H9 (cell line): ENCODE measurements at regions not wholly inside any gene's neighbourhood (a gene's known extent, or its start where the extent isn't known, plus 50 kb on each side); places are given as distances from the start of the nearest gene placed in this dataset.

ENCODE experiments used
- DNase-seq: peaks from one replicate; pipeline ENCODE4 v3.0.0-alpha.2; 2017
- H2AFZ ChIP-seq: one replicate; pipeline ENCODE4 v1.6.1; 2013; ENCODE audit warnings: mild to moderate bottlenecking, low read length, control low read depth, moderate library complexity
- H2AK5ac ChIP-seq: 2 replicates; pipeline ENCODE4 v1.6.1; 2013; ENCODE audit warnings: low read length, control low read depth, mixed read lengths; ENCODE audit not compliant: insufficient read length
- H2BK120ac ChIP-seq: one replicate; pipeline ENCODE4 v1.6.1; 2013; ENCODE audit warnings: low read depth, mild to moderate bottlenecking, low read length, control low read depth, inconsistent platforms; ENCODE audit not compliant: poor library complexity, severe bottlenecking
- H2BK12ac ChIP-seq: 2 replicates; pipeline ENCODE4 v1.6.1; 2013; ENCODE audit warnings: low read length, control low read depth, mixed read lengths, low read depth; ENCODE audit not compliant: insufficient read length
- H2BK15ac ChIP-seq: 2 replicates; pipeline ENCODE4 v1.6.1; 2013; ENCODE audit warnings: low read depth, low read length, control low read depth
- H2BK20ac ChIP-seq: one replicate; pipeline ENCODE4 v1.6.1; 2013; ENCODE audit warnings: low read depth, mild to moderate bottlenecking, low read length, control low read depth, inconsistent platforms; ENCODE audit not compliant: poor library complexity, severe bottlenecking
- H2BK5ac ChIP-seq: 2 replicates; pipeline ENCODE4 v1.6.1; 2013; ENCODE audit warnings: low read length, control low read depth, mixed read lengths; ENCODE audit not compliant: insufficient read length
- H3K14ac ChIP-seq: 2 replicates; pipeline ENCODE4 v1.6.1; 2013; ENCODE audit warnings: low read length, control low read depth; ENCODE audit not compliant: insufficient read depth
- H3K18ac ChIP-seq: 2 replicates; pipeline ENCODE4 v1.6.1; 2013; ENCODE audit warnings: low read depth, mild to moderate bottlenecking, mixed read lengths, low read length, control low read depth; ENCODE audit not compliant: insufficient read length
- H3K23ac ChIP-seq: 2 replicates; pipeline ENCODE4 v1.6.1; 2013; ENCODE audit warnings: low read length, control low read depth, mixed read lengths, low read depth; ENCODE audit not compliant: insufficient read length
- H3K23me2 ChIP-seq: 2 replicates; pipeline ENCODE4 v1.6.1; 2013; ENCODE audit warnings: low read depth, mild to moderate bottlenecking, mixed read lengths, low read length, control low read depth; ENCODE audit not compliant: insufficient read length, poor library complexity, severe bottlenecking
- H3K27ac ChIP-seq: 2 replicates; pipeline ENCODE4 v1.5.1; 2013; ENCODE audit warnings: low read length, control low read depth, mixed read lengths, low read depth; ENCODE audit not compliant: insufficient read length
- H3K27me3 ChIP-seq: 2 replicates; pipeline ENCODE4 v1.6.1; 2013; ENCODE audit warnings: low read length, control low read depth, inconsistent platforms; ENCODE audit not compliant: insufficient read depth
- H3K4ac ChIP-seq: 2 replicates; pipeline ENCODE4 v1.6.1; 2013; ENCODE audit warnings: low read depth, mild to moderate bottlenecking, control low read depth, inconsistent platforms, low read length, moderate library complexity
- H3K4me1 ChIP-seq: 2 replicates; pipeline ENCODE4 v1.6.1; 2013; ENCODE audit warnings: low read length, control low read depth, inconsistent platforms; ENCODE audit not compliant: insufficient read depth
- H3K4me2 ChIP-seq: 2 replicates; pipeline ENCODE4 v1.6.1; 2013; ENCODE audit warnings: low read length, control low read depth, mixed read lengths; ENCODE audit not compliant: insufficient read length, insufficient read depth
- H3K56ac ChIP-seq: 2 replicates; pipeline ENCODE4 v1.6.1; 2013; ENCODE audit warnings: low read depth, mild to moderate bottlenecking, mixed read lengths, low read length, control low read depth; ENCODE audit not compliant: insufficient read length
- H3K79me1 ChIP-seq: 2 replicates; pipeline ENCODE4 v1.6.1; 2013; ENCODE audit warnings: low read depth, mild to moderate bottlenecking, moderate library complexity, low read length, control low read depth, inconsistent platforms; ENCODE audit not compliant: insufficient read depth, poor library complexity, severe bottlenecking
- H3K79me2 ChIP-seq: 2 replicates; pipeline ENCODE4 v1.6.1; 2013; ENCODE audit warnings: low read length, control low read depth, inconsistent platforms; ENCODE audit not compliant: insufficient read depth
- H3K9ac ChIP-seq: 2 replicates; pipeline ENCODE4 v1.6.1; 2013; ENCODE audit warnings: low read length, control low read depth, mixed read lengths; ENCODE audit not compliant: insufficient read length; ENCODE audit errors: extremely low read depth
- H3K9me3 ChIP-seq: one replicate; pipeline ENCODE4 v1.6.1; 2013; ENCODE audit warnings: low read depth, low read length, inconsistent platforms; ENCODE audit not compliant: control insufficient read depth
- H3T11ph ChIP-seq: one replicate; pipeline ENCODE4 v1.6.1; 2013; ENCODE audit warnings: mild to moderate bottlenecking, low read length, control low read depth, inconsistent platforms
- H4K20me1 ChIP-seq: one replicate; pipeline ENCODE4 v1.6.1; 2013; ENCODE audit not compliant: control insufficient read depth, insufficient read length, insufficient read depth
- H4K5ac ChIP-seq: 2 replicates; pipeline ENCODE4 v1.6.1; 2013; ENCODE audit warnings: low read depth, mild to moderate bottlenecking, mixed read lengths, low read length, control low read depth; ENCODE audit not compliant: insufficient read length
- H4K8ac ChIP-seq: replicated peaks from 2 replicates; pipeline ENCODE4 v1.6.1; 2013; ENCODE audit warnings: low read length, control low read depth, mixed read lengths, low read depth; ENCODE audit not compliant: insufficient read length
- H4K91ac ChIP-seq: 2 replicates; pipeline ENCODE4 v1.6.1; 2013; ENCODE audit warnings: low read depth, mild to moderate bottlenecking, moderate library complexity, mixed read lengths, low read length, control low read depth; ENCODE audit not compliant: insufficient read length
- H3K27ac Mint-ChIP-seq, 3 experiments: 2 replicates in 2 of 3; 3 replicates in 1 of 3; pipeline ENCODE4 v1.8.0; 2020 to 2021; ENCODE audit warnings: mixed read lengths in 3 of 3, mild to moderate bottlenecking in 1 of 3, moderate library complexity in 1 of 3
- H3K27me3 Mint-ChIP-seq: 2 replicates; pipeline ENCODE4 v1.8.0; 2021; ENCODE audit warnings: low read depth, mild to moderate bottlenecking, moderate library complexity, mixed read lengths
- H3K36me3 Mint-ChIP-seq, 3 experiments: 2 replicates in 2 of 3; 3 replicates in 1 of 3; pipeline ENCODE4 v1.8.0; 2020 to 2021; ENCODE audit warnings: low read depth in 3 of 3, mixed read lengths in 3 of 3; ENCODE audit not compliant: insufficient read depth in 1 of 3
- H3K4me1 Mint-ChIP-seq, 2 experiments: 2 replicates each; pipeline ENCODE4 v1.8.0; 2020; ENCODE audit warnings: mixed read lengths in 2 of 2
- H3K4me3 Mint-ChIP-seq, 2 experiments: 2 replicates in 1 of 2; 3 replicates in 1 of 2; pipeline ENCODE4 v1.8.0; 2020 to 2021; ENCODE audit warnings: mild to moderate bottlenecking in 2 of 2, mixed read lengths in 2 of 2, moderate library complexity in 1 of 2
- H3K9me3 Mint-ChIP-seq, 2 experiments: 2 replicates in 1 of 2; 3 replicates in 1 of 2; pipeline ENCODE4 v1.8.0; 2020; ENCODE audit warnings: mild to moderate bottlenecking in 2 of 2, mixed read lengths in 2 of 2, moderate library complexity in 1 of 2
- WGBS: extraction: QIAGEN DNeasy Blood & Tissue Kit; methylation state at CpG from one replicate; pipeline ENCODE4 v1.1.7; 2013; ENCODE audit warnings: missing lambda C conversion rate, low lambda C conversion rate, mixed read lengths; ENCODE audit not compliant: insufficient read length; ENCODE audit errors: extremely low coverage; 5-methylcytosine and 5-hydroxymethylcytosine counted together
- TF ChIP-seq, protein P1 (sequence below): fragments of 200-600 bp; sonication (generic); conservative IDR thresholded peaks from 3 replicates; pipeline ENCODE4 v1.8.0; 2021; ENCODE audit warnings: antibody characterized with exemption, mild to moderate bottlenecking

DNA sequence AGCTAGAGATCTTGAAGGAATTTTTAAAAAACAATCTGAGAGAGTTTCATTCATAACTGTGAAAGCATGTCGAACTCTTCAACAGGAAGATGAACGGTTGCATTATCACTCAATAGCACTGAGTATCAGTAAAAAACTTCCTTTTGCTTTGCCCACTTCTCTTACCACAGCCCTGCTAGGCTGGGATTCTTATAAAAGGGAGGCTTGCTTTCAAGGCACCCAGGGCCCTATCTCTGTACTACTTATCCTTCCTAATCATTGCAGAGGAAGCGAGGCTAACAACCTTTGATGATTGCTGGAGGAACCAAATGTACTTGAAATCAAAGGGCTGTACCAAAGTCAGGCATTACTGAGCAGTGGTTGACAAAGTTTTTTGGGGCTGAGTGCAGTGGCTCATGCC is 71.2 kb downstream of the SNRPE start:
- H3K79me1 ChIP-seq: no peaks in the 10 kb centered on the region
- H4K20me1 ChIP-seq: no peaks in the 10 kb centered on the region
- no peaks in the 10 kb centered on the region for H3K27me3 ChIP-seq
- no peak overlapping the region for H2BK20ac ChIP-seq
- H3K23ac ChIP-seq: no peak overlapping the region
- H3K4ac ChIP-seq: no peak overlapping the region
- Mint-ChIP-seq H3K27ac (no peak overlapping the region), H3K4me1 (peaks cover 4 to 6% of the 10 kb centered on the region in 2 experiments; a peak in 2 of 4 replicates), H3K4me3 (no peak overlapping the region), H3K9me3 (no peaks in the 10 kb centered on the region), H3K27me3 (peaks cover 3% of the 10 kb centered on the region), H3K36me3 (no peaks in the 10 kb centered on the region)
- H2BK5ac ChIP-seq: no peak overlapping the region
- no peak overlapping the region for H2AFZ ChIP-seq
- no peak overlapping the region for H3K56ac ChIP-seq
- DNase-seq: no peak
- no peak overlapping the region for H3K18ac ChIP-seq
- no peak overlapping the region for H4K91ac ChIP-seq
- no peak overlapping the region for H3K14ac ChIP-seq
- H2AK5ac ChIP-seq: no peak overlapping the region
- H2BK12ac ChIP-seq: no peak overlapping the region
- H3K4me1 ChIP-seq: no peaks in the 10 kb centered on the region; the same call in 1 of the 2 replicates
- TF ChIP-seq, protein P1, sequence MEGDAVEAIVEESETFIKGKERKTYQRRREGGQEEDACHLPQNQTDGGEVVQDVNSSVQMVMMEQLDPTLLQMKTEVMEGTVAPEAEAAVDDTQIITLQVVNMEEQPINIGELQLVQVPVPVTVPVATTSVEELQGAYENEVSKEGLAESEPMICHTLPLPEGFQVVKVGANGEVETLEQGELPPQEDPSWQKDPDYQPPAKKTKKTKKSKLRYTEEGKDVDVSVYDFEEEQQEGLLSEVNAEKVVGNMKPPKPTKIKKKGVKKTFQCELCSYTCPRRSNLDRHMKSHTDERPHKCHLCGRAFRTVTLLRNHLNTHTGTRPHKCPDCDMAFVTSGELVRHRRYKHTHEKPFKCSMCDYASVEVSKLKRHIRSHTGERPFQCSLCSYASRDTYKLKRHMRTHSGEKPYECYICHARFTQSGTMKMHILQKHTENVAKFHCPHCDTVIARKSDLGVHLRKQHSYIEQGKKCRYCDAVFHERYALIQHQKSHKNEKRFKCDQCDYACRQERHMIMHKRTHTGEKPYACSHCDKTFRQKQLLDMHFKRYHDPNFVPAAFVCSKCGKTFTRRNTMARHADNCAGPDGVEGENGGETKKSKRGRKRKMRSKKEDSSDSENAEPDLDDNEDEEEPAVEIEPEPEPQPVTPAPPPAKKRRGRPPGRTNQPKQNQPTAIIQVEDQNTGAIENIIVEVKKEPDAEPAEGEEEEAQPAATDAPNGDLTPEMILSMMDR: no peak
- no peak overlapping the region for H2BK120ac ChIP-seq
- no CpG with 5 or more reads among the region's 3 CpGs for WGBS
- H3T11ph ChIP-seq: no peak overlapping the region
- no peaks in the 10 kb centered on the region for H3K23me2 ChIP-seq
- no peak overlapping the region for H3K27ac ChIP-seq
- H3K4me2 ChIP-seq: no peak overlapping the region
- H4K5ac ChIP-seq: no peak overlapping the region
- no peak overlapping the region for H2BK15ac ChIP-seq
- H3K9me3 ChIP-seq: no peaks in the 10 kb centered on the region
- H3K79me2 ChIP-seq: no peaks in the 10 kb centered on the region
- no peak overlapping the region for H3K9ac ChIP-seq
- H4K8ac ChIP-seq: no peak overlapping the region
